Type B pancreatic cell (in vitro differentiated cells): ENCODE measurements at regions not wholly inside any gene's neighbourhood (a gene's known extent, or its start where the extent isn't known, plus 50 kb on each side); places are given as distances from the start of the nearest gene placed in this dataset.
"Not testable (repeated sequence)": the region's sequence is repeated elsewhere in the genome, so short reads cannot be mapped to it uniquely, and the experiment has no call there.

ENCODE experiments used
- DNase-seq: peaks from one replicate; pipeline ENCODE4 v3.0.0; 2021; ENCODE audit warnings: mixed read lengths; ENCODE audit not compliant: unreplicated experiment; ENCODE audit errors: extremely low spot score
- H3K27ac Mint-ChIP-seq: 2 replicates; pipeline ENCODE4 v1.8.0; 2021; ENCODE audit warnings: mild to moderate bottlenecking, mixed read lengths
- H3K27me3 Mint-ChIP-seq: 2 replicates; pipeline ENCODE4 v1.8.0; 2021; ENCODE audit warnings: mixed read lengths
- H3K36me3 Mint-ChIP-seq: 2 replicates; pipeline ENCODE4 v1.8.0; 2021; ENCODE audit warnings: mixed read lengths
- H3K4me1 Mint-ChIP-seq: one replicate; pipeline ENCODE4 v1.8.0; 2021; ENCODE audit warnings: mixed read lengths; ENCODE audit not compliant: unreplicated experiment
- H3K4me3 Mint-ChIP-seq: 2 replicates; pipeline ENCODE4 v1.8.0; 2021; ENCODE audit warnings: mild to moderate bottlenecking, mixed read lengths
- H3K9me3 Mint-ChIP-seq: 2 replicates; pipeline ENCODE4 v1.8.0; 2021; ENCODE audit warnings: mixed read lengths
- CTCF ChIP-seq: fragments of 200-600 bp; sonication (generic); conservative IDR thresholded peaks from 2 replicates; pipeline ENCODE4 v1.5.0; 2021; ENCODE audit warnings: antibody characterized with exemption, mild to moderate bottlenecking

- TF ChIP-seq CTCF = no peak
- Mint-ChIP-seq H3K36me3 (no peaks in the 10 kb centered on the region), H3K9me3 (peaks cover 4% of the 10 kb centered on the region), H3K27ac (no peak overlapping the region), H3K4me3 (no peak overlapping the region), H3K27me3 (peaks cover 3% of the 10 kb centered on the region), H3K4me1 (peaks cover 13% of the 10 kb centered on the region)
- no peak for DNase-seq
These were observed 115.0 kb upstream of the CPM start for GRCh38 chr12:69047990-69048389.

GRCh38 chr12:69049855-69050254 lies 116.9 kb upstream of the CPM start:
- not testable (repeated sequence) for H3K4me3 Mint-ChIP-seq, H3K9me3 Mint-ChIP-seq, H3K27ac Mint-ChIP-seq, H3K27me3 Mint-ChIP-seq, DNase-seq, H3K36me3 Mint-ChIP-seq
- peaks cover 14% of the 10 kb centered on the region for H3K4me1 Mint-ChIP-seq

- no peak overlapping the region for H3K4me3 Mint-ChIP-seq
- H3K36me3 Mint-ChIP-seq = no peaks in the 10 kb centered on the region
- peaks cover 4% of the 10 kb centered on the region for H3K9me3 Mint-ChIP-seq
- no peak for TF ChIP-seq CTCF
- no peaks in the 10 kb centered on the region for H3K27me3 Mint-ChIP-seq
- H3K27ac Mint-ChIP-seq = peak overlapping the region; percentile 17
- DNase-seq = no peak
- peaks cover 14% of the 10 kb centered on the region for H3K4me1 Mint-ChIP-seq
These were observed 119.8 kb upstream of the CPM start for GRCh38 chr12:69052613-69053408.

GRCh38 chr12:69054343-69055056 lies 121.5 kb upstream of the CPM start:
- H3K4me1 Mint-ChIP-seq = peaks cover 14% of the 10 kb centered on the region
- DNase-seq = no peak
- no peak for TF ChIP-seq CTCF
- no peaks in the 10 kb centered on the region for H3K36me3 Mint-ChIP-seq
- H3K27me3 Mint-ChIP-seq = no peaks in the 10 kb centered on the region
- H3K4me3 Mint-ChIP-seq = no peak overlapping the region
- H3K9me3 Mint-ChIP-seq = no peaks in the 10 kb centered on the region
- no peak overlapping the region for H3K27ac Mint-ChIP-seq

- Mint-ChIP-seq H3K27me3 (no peaks in the 10 kb centered on the region), H3K4me3 (no peak overlapping the region), H3K9me3 (no peaks in the 10 kb centered on the region), H3K36me3 (no peaks in the 10 kb centered on the region), H3K4me1 (peaks cover 14% of the 10 kb centered on the region), H3K27ac (no peak overlapping the region)
- DNase-seq = no peak
- no peak for TF ChIP-seq CTCF
These were observed 122.3 kb upstream of the CPM start for GRCh38 chr12:69055280-69055679.

- Mint-ChIP-seq H3K27ac (no peak overlapping the region), H3K9me3 (no peaks in the 10 kb centered on the region), H3K4me3 (no peak overlapping the region), H3K36me3 (no peaks in the 10 kb centered on the region), H3K27me3 (no peaks in the 10 kb centered on the region), H3K4me1 (peaks cover 14% of the 10 kb centered on the region)
- TF ChIP-seq CTCF = no peak
- DNase-seq = no peak
These were observed 122.7 kb upstream of the CPM start for GRCh38 chr12:69055706-69056105.
